Activated CD4-positive, alpha-beta T cell treated with anti-CD3 and anti-CD28 coated beads, Interleukin-2, amount 10 ng/mL, durations not matched to agents 24 days and 14 days (primary cell): ENCODE measurements at regions not wholly inside any gene's neighbourhood (a gene's known extent, or its start where the extent isn't known, plus 50 kb on each side); places are given as distances from the start of the nearest gene placed in this dataset.

Experiments used
- DNase-seq: peaks from one replicate; pipeline ENCODE4 v3.0.0; 2022
- H3K27ac Mint-ChIP-seq: one replicate; pipeline ENCODE4 v1.8.0; 2022; ENCODE audit warnings: mild to moderate bottlenecking, mixed read lengths
- H3K27me3 Mint-ChIP-seq: one replicate; pipeline ENCODE4 v1.8.0; 2022; ENCODE audit warnings: mixed read lengths
- H3K36me3 Mint-ChIP-seq: one replicate; pipeline ENCODE4 v1.8.0; 2022; ENCODE audit warnings: low read depth, mild to moderate bottlenecking, mixed read lengths
- H3K4me1 Mint-ChIP-seq: one replicate; pipeline ENCODE4 v1.8.0; 2021; ENCODE audit warnings: mixed read lengths
- H3K4me3 Mint-ChIP-seq: one replicate; pipeline ENCODE4 v1.8.0; 2022; ENCODE audit warnings: mild to moderate bottlenecking, moderate library complexity, mixed read lengths
- H3K9me3 Mint-ChIP-seq: one replicate; pipeline ENCODE4 v1.8.0; 2021; ENCODE audit warnings: mixed read lengths
- intact Hi-C: fragments of 100-400 bp; cut with micrococcal nuclease; formaldehyde crosslinking; loops from one replicate; pipeline ENCODE4 v1.15.1; 2023

GRCh38 chr2:122244598-122245229 is 489.3 kb downstream of the TSN start:
- H3K27me3 Mint-ChIP-seq, result no peaks in the 10 kb centered on the region
- no peaks in the 10 kb centered on the region for H3K36me3 Mint-ChIP-seq
- H3K27ac Mint-ChIP-seq, result no peak overlapping the region
- no peak for DNase-seq
- no peaks in the 10 kb centered on the region for H3K4me1 Mint-ChIP-seq
- H3K9me3 Mint-ChIP-seq, result no peaks in the 10 kb centered on the region
- H3K4me3 Mint-ChIP-seq, result no peak overlapping the region
- intact Hi-C loops, result no loop called here

- no peak for DNase-seq
- intact Hi-C loops, result no loop called here
- H3K4me1 Mint-ChIP-seq, result no peaks in the 10 kb centered on the region
- H3K4me3 Mint-ChIP-seq, result no peak overlapping the region
- no peak overlapping the region for H3K27ac Mint-ChIP-seq
- H3K27me3 Mint-ChIP-seq, result no peaks in the 10 kb centered on the region
- H3K9me3 Mint-ChIP-seq, result no peaks in the 10 kb centered on the region
- no peaks in the 10 kb centered on the region for H3K36me3 Mint-ChIP-seq
Observed at GRCh38 chr2:122249673-122250072, 494.2 kb downstream of the TSN start.

GRCh38 chr2:122251158-122251557 is 495.7 kb downstream of the TSN start:
- H3K4me1 Mint-ChIP-seq, result no peaks in the 10 kb centered on the region
- no peak for DNase-seq
- no peak overlapping the region for H3K4me3 Mint-ChIP-seq
- no peaks in the 10 kb centered on the region for H3K9me3 Mint-ChIP-seq
- H3K36me3 Mint-ChIP-seq, result no peaks in the 10 kb centered on the region
- intact Hi-C loops, result no loop called here
- no peaks in the 10 kb centered on the region for H3K27me3 Mint-ChIP-seq
- no peak overlapping the region for H3K27ac Mint-ChIP-seq

DNA sequence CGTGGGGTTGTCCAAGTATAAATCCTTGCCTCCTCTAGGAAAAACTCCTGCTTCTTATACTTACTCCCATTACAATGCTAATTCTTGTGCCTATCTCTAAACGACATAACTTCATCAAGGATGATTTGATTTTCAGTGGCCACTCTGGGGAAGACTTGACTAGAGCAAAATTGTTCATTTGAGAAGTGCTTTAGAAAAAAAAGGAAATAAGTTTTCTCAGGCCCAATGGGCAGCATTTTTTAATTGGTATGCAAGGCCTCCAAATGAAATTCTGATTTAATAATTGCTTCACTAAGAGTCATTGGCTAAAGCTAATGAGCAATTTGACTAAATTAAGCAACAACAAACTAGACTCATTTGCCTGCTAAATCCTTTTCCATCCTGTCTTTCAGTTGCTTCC is 496.1 kb downstream of the TSN start:
- intact Hi-C loops, result no loop called here
- Mint-ChIP-seq H3K27me3 (no peaks in the 10 kb centered on the region), H3K27ac (no peak overlapping the region), H3K9me3 (no peaks in the 10 kb centered on the region), H3K4me3 (no peak overlapping the region), H3K4me1 (no peaks in the 10 kb centered on the region), H3K36me3 (no peaks in the 10 kb centered on the region)
- no peak for DNase-seq

- intact Hi-C loops, result no loop called here
- Mint-ChIP-seq H3K36me3 (no peaks in the 10 kb centered on the region), H3K4me3 (no peak overlapping the region), H3K4me1 (no peaks in the 10 kb centered on the region), H3K27me3 (no peaks in the 10 kb centered on the region), H3K27ac (no peak overlapping the region), H3K9me3 (no peaks in the 10 kb centered on the region)
- no peak for DNase-seq
Observed at GRCh38 chr2:122255924-122256323, 500.5 kb downstream of the TSN start.

DNA sequence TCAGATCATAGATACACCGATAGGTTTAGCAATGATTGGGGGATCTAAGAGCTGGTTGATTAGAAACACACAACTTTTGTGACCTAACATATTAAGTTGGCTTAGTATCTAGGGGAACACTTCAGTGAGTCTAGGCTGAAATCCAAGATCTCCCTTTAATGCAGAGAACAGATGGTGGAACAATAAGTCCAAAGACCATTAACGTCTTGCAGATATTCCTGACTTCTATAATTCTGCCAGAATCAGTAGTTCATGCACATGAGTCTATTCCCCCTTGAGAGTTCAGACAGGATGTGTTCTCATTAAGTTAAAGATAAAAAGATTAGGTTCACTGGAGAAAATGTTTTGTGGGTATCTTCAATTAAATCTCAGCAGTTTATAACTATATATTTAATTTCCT is 506.5 kb downstream of the TSN start:
- no peaks in the 10 kb centered on the region for H3K36me3 Mint-ChIP-seq
- no peaks in the 10 kb centered on the region for H3K27me3 Mint-ChIP-seq
- no peaks in the 10 kb centered on the region for H3K4me1 Mint-ChIP-seq
- no peak overlapping the region for H3K4me3 Mint-ChIP-seq
- DNase-seq, result no peak
- intact Hi-C loops, result no loop called here
- no peak overlapping the region for H3K27ac Mint-ChIP-seq
- no peaks in the 10 kb centered on the region for H3K9me3 Mint-ChIP-seq

- no peaks in the 10 kb centered on the region for H3K27me3 Mint-ChIP-seq
- H3K27ac Mint-ChIP-seq, result no peak overlapping the region
- no peak for DNase-seq
- H3K36me3 Mint-ChIP-seq, result no peaks in the 10 kb centered on the region
- H3K9me3 Mint-ChIP-seq, result no peaks in the 10 kb centered on the region
- no peaks in the 10 kb centered on the region for H3K4me1 Mint-ChIP-seq
- H3K4me3 Mint-ChIP-seq, result no peak overlapping the region
- intact Hi-C loops, result no loop called here
Observed at GRCh38 chr2:122263746-122264145, 508.3 kb downstream of the TSN start.

DNA sequence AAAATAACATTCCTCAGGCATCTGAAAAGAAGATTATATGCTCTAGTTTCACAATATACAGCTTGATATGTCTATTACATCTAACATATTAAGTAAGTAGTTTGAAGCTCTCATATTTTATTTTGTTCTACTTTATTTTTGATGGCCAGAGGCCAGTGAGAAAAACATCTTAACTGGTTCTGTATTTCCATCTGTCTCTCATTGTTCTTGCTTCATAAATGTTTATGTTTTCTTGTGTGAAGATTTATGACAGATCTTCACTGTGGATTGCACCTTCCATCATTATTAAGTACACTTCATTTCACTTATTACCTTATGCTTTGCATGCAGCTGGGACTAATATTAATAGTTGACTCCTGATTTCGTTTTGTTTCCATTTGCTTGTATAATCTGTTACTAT is 511.2 kb downstream of the TSN start:
- no peak overlapping the region for H3K27ac Mint-ChIP-seq
- H3K36me3 Mint-ChIP-seq, result no peaks in the 10 kb centered on the region
- no peaks in the 10 kb centered on the region for H3K9me3 Mint-ChIP-seq
- DNase-seq, result no peak
- H3K4me3 Mint-ChIP-seq, result no peak overlapping the region
- H3K27me3 Mint-ChIP-seq, result no peaks in the 10 kb centered on the region
- intact Hi-C loops, result no loop called here
- H3K4me1 Mint-ChIP-seq, result no peaks in the 10 kb centered on the region

DNA sequence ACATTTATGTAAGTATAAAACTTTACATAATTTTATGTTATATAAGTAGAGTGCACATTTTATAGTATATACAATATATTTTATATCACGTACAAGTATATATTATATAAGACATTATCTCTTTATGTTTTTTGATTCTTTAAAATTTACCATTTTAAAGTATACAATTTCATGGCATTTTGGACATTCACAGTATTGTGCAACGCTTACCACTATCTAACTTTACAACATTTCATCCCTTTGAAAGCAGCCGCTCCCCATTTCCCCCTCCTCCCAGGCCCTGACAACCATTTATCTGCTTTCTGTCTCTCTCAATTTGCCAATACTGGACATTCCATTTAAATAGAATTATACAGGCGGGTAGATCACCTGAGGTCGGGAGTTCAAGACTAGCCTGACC is 512.5 kb downstream of the TSN start:
- Mint-ChIP-seq H3K27ac (no peak overlapping the region), H3K4me3 (no peak overlapping the region), H3K36me3 (no peaks in the 10 kb centered on the region), H3K27me3 (no peaks in the 10 kb centered on the region), H3K4me1 (no peaks in the 10 kb centered on the region), H3K9me3 (no peaks in the 10 kb centered on the region)
- no peak for DNase-seq
- intact Hi-C loops, result no loop called here

DNA sequence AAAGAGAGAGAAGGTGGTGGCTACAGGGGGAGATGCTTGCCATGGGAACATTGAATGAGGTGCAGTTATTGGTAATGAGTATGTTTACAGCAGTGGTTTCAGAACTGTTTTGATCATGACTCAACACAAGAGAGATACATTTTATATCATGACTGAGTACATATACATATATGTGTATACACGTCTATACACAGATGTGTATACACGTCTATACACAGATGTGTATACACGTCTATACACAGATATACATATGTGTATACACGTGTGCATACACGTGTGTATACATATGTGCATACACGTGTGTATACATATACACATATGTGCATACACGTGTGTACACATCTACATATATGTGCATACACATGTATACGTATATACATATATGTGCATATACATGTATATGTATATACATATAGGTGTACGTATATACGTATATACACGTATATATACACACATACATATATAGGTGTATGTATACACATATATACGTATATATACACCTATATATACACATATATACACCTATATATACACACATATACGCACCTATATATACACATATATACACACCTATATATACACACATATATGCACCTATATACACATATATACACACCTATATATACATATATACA is 518.5 kb downstream of the TSN start:
- no peaks in the 10 kb centered on the region for H3K36me3 Mint-ChIP-seq
- H3K27ac Mint-ChIP-seq, result no peak overlapping the region
- H3K4me1 Mint-ChIP-seq, result no peaks in the 10 kb centered on the region
- no peak for DNase-seq
- H3K4me3 Mint-ChIP-seq, result no peak overlapping the region
- intact Hi-C loops, result no loop called here
- H3K9me3 Mint-ChIP-seq, result no peaks in the 10 kb centered on the region
- no peaks in the 10 kb centered on the region for H3K27me3 Mint-ChIP-seq

- intact Hi-C loops, result no loop called here
- no peak for DNase-seq
- H3K4me1 Mint-ChIP-seq, result no peaks in the 10 kb centered on the region
- H3K27me3 Mint-ChIP-seq, result no peaks in the 10 kb centered on the region
- H3K4me3 Mint-ChIP-seq, result no peak overlapping the region
- H3K9me3 Mint-ChIP-seq, result no peaks in the 10 kb centered on the region
- no peak overlapping the region for H3K27ac Mint-ChIP-seq
- no peaks in the 10 kb centered on the region for H3K36me3 Mint-ChIP-seq
Observed at GRCh38 chr2:122277956-122278355, 522.5 kb downstream of the TSN start.

- Mint-ChIP-seq H3K4me1 (no peaks in the 10 kb centered on the region), H3K27me3 (no peaks in the 10 kb centered on the region), H3K9me3 (no peaks in the 10 kb centered on the region), H3K4me3 (no peak overlapping the region), H3K36me3 (no peaks in the 10 kb centered on the region), H3K27ac (no peak overlapping the region)
- DNase-seq, result no peak
- intact Hi-C loops, result no loop called here
Observed at GRCh38 chr2:122300758-122301157, 545.3 kb downstream of the TSN start.

GRCh38 chr2:122307763-122308162 is 552.3 kb downstream of the TSN start:
- Mint-ChIP-seq H3K27ac (no peak overlapping the region), H3K9me3 (no peaks in the 10 kb centered on the region), H3K4me3 (no peak overlapping the region), H3K27me3 (no peaks in the 10 kb centered on the region), H3K36me3 (no peaks in the 10 kb centered on the region), H3K4me1 (no peaks in the 10 kb centered on the region)
- no peak for DNase-seq
- intact Hi-C loops, result no loop called here

DNA sequence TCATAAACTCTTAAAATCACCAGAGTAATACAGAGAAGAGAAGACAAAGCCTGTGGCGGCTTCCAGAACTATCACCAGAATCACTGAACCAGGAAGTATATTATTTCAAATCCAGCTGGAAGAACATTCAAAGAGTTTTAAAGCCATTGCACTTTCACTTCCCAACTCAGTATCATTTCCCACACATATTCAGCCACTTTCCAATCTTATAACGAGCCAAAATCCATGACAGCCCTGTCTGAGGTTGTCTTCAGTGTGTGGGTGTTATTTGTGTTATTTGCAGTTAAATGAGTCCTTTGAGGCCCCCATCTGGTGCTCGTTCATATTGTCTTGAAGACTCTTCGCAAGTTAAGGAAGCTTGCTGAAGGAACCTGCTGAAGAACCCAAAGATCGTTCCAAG is 559.9 kb downstream of the TSN start:
- no peak for DNase-seq
- no peaks in the 10 kb centered on the region for H3K9me3 Mint-ChIP-seq
- no peaks in the 10 kb centered on the region for H3K27me3 Mint-ChIP-seq
- no peaks in the 10 kb centered on the region for H3K36me3 Mint-ChIP-seq
- H3K4me1 Mint-ChIP-seq, result no peaks in the 10 kb centered on the region
- no peak overlapping the region for H3K27ac Mint-ChIP-seq
- H3K4me3 Mint-ChIP-seq, result no peak overlapping the region
- intact Hi-C loops, result no loop called here

GRCh38 chr2:122319539-122320132 is 564.2 kb downstream of the TSN start:
- H3K36me3 Mint-ChIP-seq, result no peaks in the 10 kb centered on the region
- intact Hi-C loops, result no loop called here
- H3K27me3 Mint-ChIP-seq, result no peaks in the 10 kb centered on the region
- no peak for DNase-seq
- H3K4me1 Mint-ChIP-seq, result no peaks in the 10 kb centered on the region
- H3K27ac Mint-ChIP-seq, result no peak overlapping the region
- no peak overlapping the region for H3K4me3 Mint-ChIP-seq
- H3K9me3 Mint-ChIP-seq, result no peaks in the 10 kb centered on the region
